Osteoblast (primary cell): ENCODE measurements at regions not wholly inside any gene's neighbourhood (a gene's known extent, or its start where the extent isn't known, plus 50 kb on each side); places are given as distances from the start of the nearest gene placed in this dataset.
A peak's percentile ranks its signal among the peaks of the same experiment; 100 is the strongest.
"Not testable (repeated sequence)": the region's sequence is repeated elsewhere in the genome, so short reads cannot be mapped to it uniquely, and the experiment has no call there.

Experiments used
- DNase-seq: peaks from one replicate; pipeline ENCODE4 v3.0.0; 2011; ENCODE audit warnings: low spot score, mixed read lengths; ENCODE audit not compliant: insufficient read length; ENCODE audit errors: missing footprints
- H2AFZ ChIP-seq: 2 replicates; pipeline ENCODE4 v1.6.0; 2011; ENCODE audit warnings: mild to moderate bottlenecking, low read length
- H3K27ac ChIP-seq: 2 replicates; pipeline ENCODE4 v1.5.1; 2011; ENCODE audit warnings: mild to moderate bottlenecking, low read depth, low read length, moderate library complexity
- H3K27me3 ChIP-seq: 2 replicates; pipeline ENCODE4 v1.6.0; 2012; ENCODE audit warnings: mild to moderate bottlenecking, control low read depth, inconsistent platforms, low read length, moderate library complexity; ENCODE audit not compliant: insufficient read depth
- H3K36me3 ChIP-seq: 2 replicates; pipeline ENCODE4 v1.5.1; 2011; ENCODE audit warnings: mild to moderate bottlenecking, low read length, control low read depth, moderate library complexity; ENCODE audit not compliant: insufficient read depth
- H3K4me1 ChIP-seq: 2 replicates; pipeline ENCODE4 v1.5.1; 2011; ENCODE audit warnings: mild to moderate bottlenecking, low read length, control low read depth, moderate library complexity; ENCODE audit not compliant: insufficient read depth
- H3K4me2 ChIP-seq: 2 replicates; pipeline ENCODE4 v1.6.0; 2011; ENCODE audit warnings: mild to moderate bottlenecking, low read length; ENCODE audit not compliant: insufficient read depth
- H3K4me3 ChIP-seq: fragments of 200-600 bp; sonication (generic); 3 replicates; pipeline ENCODE4 v1.5.1; 2012; ENCODE audit warnings: mild to moderate bottlenecking, low read length, inconsistent platforms; ENCODE audit not compliant: insufficient read depth
- H3K79me2 ChIP-seq: 2 replicates; pipeline ENCODE4 v1.6.0; 2012; ENCODE audit warnings: mild to moderate bottlenecking, low read length, control low read depth, inconsistent platforms; ENCODE audit not compliant: insufficient read depth
- H3K9me3 ChIP-seq: 2 replicates; pipeline ENCODE4 v1.5.1; 2011; ENCODE audit warnings: low read depth, low read length, control low read depth
- H4K20me1 ChIP-seq: 2 replicates; pipeline ENCODE4 v1.6.0; 2012; ENCODE audit warnings: mild to moderate bottlenecking, low read length, control low read depth; ENCODE audit not compliant: insufficient read depth
- TF ChIP-seq, protein P1 (sequence below): IDR thresholded peaks from 2 replicates; pipeline ENCODE4 v1.5.1; 2011; ENCODE audit warnings: mild to moderate bottlenecking, low read depth, low read length, moderate library complexity; ENCODE audit errors: extremely low read depth

GRCh38 chr14:106346534-106347290 is 820.3 kb downstream of the TMEM121 start:
- no peaks in the 10 kb centered on the region for H3K79me2 ChIP-seq
- H4K20me1 ChIP-seq = no peaks in the 10 kb centered on the region
- no peaks in the 10 kb centered on the region for H3K9me3 ChIP-seq
- H3K27me3 ChIP-seq = no peaks in the 10 kb centered on the region
- no peak overlapping the region for H3K4me3 ChIP-seq
- DNase-seq = no peak
- H3K4me2 ChIP-seq = no peak overlapping the region
- H2AFZ ChIP-seq = no peak overlapping the region
- TF ChIP-seq, protein P1, sequence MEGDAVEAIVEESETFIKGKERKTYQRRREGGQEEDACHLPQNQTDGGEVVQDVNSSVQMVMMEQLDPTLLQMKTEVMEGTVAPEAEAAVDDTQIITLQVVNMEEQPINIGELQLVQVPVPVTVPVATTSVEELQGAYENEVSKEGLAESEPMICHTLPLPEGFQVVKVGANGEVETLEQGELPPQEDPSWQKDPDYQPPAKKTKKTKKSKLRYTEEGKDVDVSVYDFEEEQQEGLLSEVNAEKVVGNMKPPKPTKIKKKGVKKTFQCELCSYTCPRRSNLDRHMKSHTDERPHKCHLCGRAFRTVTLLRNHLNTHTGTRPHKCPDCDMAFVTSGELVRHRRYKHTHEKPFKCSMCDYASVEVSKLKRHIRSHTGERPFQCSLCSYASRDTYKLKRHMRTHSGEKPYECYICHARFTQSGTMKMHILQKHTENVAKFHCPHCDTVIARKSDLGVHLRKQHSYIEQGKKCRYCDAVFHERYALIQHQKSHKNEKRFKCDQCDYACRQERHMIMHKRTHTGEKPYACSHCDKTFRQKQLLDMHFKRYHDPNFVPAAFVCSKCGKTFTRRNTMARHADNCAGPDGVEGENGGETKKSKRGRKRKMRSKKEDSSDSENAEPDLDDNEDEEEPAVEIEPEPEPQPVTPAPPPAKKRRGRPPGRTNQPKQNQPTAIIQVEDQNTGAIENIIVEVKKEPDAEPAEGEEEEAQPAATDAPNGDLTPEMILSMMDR = no peak
- H3K4me1 ChIP-seq = no peaks in the 10 kb centered on the region
- H3K36me3 ChIP-seq = no peaks in the 10 kb centered on the region
- H3K27ac ChIP-seq = no peak overlapping the region

- TF ChIP-seq, protein P1 = no peak
- no peak for DNase-seq
- no peaks in the 10 kb centered on the region for H4K20me1 ChIP-seq
- no peak overlapping the region for H2AFZ ChIP-seq
- no peaks in the 10 kb centered on the region for H3K36me3 ChIP-seq
- no peak overlapping the region for H3K4me2 ChIP-seq
- H3K4me3 ChIP-seq = no peak overlapping the region
- no peak overlapping the region for H3K27ac ChIP-seq
- H3K4me1 ChIP-seq = no peaks in the 10 kb centered on the region
- no peaks in the 10 kb centered on the region for H3K9me3 ChIP-seq
- no peaks in the 10 kb centered on the region for H3K79me2 ChIP-seq
- no peaks in the 10 kb centered on the region for H3K27me3 ChIP-seq
These were observed 821.0 kb downstream of the TMEM121 start for GRCh38 chr14:106347291-106347778.

DNA sequence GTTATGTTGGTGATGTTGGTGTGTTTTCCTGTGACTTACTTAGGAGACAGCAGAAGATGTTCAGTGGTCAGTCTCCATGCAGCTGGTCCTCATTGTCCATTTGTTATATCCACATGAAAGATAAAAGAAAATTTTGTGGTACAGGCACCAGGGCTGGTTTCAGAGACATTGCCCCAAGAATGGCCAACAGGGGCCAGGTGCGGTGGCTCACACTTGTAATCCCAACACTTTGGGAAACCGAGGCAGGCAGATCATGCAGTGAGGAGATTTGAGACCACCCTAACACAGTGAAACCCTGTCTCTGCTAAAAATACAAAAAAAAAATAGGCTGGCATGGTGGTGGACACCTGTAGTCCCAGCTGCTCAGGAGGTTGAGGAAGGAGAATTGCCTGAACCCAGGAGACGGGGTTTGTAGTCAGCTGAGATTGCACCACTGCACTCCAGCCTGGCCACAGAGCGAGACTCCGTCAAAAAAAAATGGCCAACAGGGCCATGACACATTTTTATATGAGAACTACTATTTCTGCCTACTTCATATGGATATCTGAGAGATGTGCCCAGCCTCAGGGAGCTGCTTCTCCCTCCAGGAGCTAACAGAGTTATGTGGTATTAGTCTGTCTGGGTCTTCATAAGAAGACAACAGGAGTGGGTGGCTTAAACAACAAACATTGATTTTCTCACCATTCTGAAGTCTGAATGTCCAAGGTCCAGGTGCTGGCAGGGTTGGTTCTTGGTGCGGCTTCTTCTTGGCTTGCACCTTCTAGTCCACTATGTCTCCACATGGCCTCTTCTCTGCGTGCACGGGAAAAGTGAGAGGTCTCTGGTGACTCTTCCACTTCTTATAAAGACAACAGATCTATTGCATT is 821.7 kb downstream of the TMEM121 start:
- H3K4me3 ChIP-seq = no peak overlapping the region
- H2AFZ ChIP-seq = no peak overlapping the region
- no peaks in the 10 kb centered on the region for H3K4me1 ChIP-seq
- H3K79me2 ChIP-seq = no peaks in the 10 kb centered on the region
- H3K4me2 ChIP-seq = no peak overlapping the region
- H3K27me3 ChIP-seq = no peaks in the 10 kb centered on the region
- H3K36me3 ChIP-seq = no peaks in the 10 kb centered on the region
- no peaks in the 10 kb centered on the region for H4K20me1 ChIP-seq
- H3K27ac ChIP-seq = no peak overlapping the region
- peak; percentile 11 for DNase-seq
- H3K9me3 ChIP-seq = no peaks in the 10 kb centered on the region
- TF ChIP-seq, protein P1 = no peak

DNA sequence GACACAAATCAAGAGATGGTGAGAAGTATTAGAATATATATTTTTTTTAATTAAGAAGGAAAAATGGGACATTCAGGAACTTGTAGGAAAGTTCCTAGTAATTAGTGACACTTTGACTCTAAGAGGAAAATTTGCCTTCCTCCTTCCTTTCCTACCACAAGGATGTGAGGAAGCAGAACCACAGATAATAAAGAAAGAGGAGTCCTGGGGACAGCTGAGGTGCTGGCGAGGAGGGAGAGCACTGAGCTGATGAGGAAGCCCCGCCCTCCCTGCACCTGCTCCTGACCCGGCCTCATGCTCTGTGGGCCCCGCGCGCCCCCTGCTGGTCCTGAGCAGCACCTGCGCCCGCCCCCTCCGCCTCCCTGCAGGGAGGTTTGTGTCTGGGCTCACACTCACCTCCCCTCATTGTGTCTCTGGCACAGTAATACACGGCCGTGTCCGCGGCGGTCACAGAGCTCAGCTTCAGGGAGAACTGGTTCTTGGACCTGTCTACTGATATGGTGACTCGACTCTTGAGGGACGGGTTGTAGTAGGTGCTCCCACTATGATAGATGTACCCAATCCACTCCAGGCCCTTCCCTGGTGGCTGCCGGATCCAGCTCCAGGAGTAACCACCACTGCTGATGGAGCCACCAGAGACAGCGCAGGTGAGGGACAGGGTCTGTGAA is 822.6 kb downstream of the TMEM121 start:
- not testable (repeated sequence) for H3K27me3 ChIP-seq, H3K9me3 ChIP-seq, H3K4me2 ChIP-seq, H3K27ac ChIP-seq, H2AFZ ChIP-seq, H3K4me3 ChIP-seq, H3K79me2 ChIP-seq, H3K4me1 ChIP-seq, H3K36me3 ChIP-seq, H4K20me1 ChIP-seq
- DNase-seq = peak; percentile 6

DNA sequence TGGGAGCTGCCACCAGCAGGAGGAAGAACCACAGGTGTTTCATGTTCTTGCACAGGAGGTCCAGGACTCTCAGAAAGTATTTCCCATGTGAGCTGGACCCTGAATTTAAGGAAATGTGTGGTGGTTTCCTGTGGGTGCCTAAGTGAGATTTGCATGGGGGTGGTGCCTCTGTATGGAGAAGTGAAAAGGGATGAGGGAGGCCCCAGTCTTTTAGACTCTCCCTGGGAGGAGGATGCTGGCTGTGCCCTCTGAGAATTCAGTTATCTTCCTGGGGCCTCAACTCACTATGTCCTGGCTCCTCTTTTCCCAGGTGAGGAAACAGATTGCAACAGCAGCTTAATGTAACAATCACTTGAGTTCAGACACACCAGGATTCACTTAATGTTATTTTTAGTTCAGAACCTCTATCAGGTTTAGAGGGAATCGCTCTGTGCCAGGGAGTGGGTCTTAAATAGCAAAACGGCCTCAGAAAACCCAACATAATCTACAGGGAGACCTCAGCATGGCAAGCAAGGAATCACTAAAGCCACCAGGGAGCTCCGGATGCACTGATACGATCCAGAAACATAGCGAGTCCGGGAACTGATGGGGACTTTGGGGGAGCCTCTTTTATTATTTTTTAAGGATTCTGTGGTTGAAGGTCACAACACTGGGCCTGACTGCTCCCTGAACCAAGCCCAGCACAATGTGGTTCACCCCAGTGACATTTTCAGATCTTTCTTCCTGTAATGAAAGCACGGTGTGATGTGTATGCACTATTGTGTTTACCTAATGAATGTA is 823.5 kb downstream of the TMEM121 start:
- H3K79me2 ChIP-seq, H3K4me3 ChIP-seq, H3K9me3 ChIP-seq, H2AFZ ChIP-seq, DNase-seq, H3K4me2 ChIP-seq, H3K36me3 ChIP-seq, H3K27me3 ChIP-seq, H4K20me1 ChIP-seq, H3K4me1 ChIP-seq, H3K27ac ChIP-seq: not testable (repeated sequence)
